ENCODE measurements at regions not wholly inside any gene's neighbourhood (a gene's known extent, or its start where the extent isn't known, plus 50 kb on each side); places are given as distances from the start of the nearest gene placed in this dataset.

DNA sequence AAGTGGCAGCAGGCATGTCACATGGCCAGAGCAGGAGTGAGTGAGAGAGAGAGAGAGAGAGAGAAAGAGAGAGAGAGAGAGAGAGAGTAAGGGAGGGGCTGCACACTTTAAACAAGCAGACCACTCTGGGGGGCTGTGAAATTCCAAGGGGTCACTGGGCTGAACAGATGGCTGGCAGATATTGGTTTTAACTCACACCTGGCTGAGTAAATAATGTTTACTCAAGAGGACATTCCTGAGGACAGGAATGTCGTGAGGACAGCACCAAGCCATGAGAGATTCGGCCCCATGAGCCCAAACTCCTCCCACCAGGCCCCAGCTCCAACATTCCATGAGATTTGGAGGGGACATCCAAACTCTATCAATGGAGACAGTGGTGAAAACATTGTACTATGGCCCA, 269.7 kb downstream of the CBLN1 start:
- H3K9me3 ChIP-seq (ENCODE audit: control insufficient read depth, insufficient read depth, low read depth, low read length): no peaks in the 10 kb centered on the region
- H3K79me2 ChIP-seq (ENCODE audit: control insufficient read depth, insufficient read depth, low read length): no peaks in the 10 kb centered on the region
- no peaks in the 10 kb centered on the region for H3K27me3 ChIP-seq (ENCODE audit: control insufficient read depth, insufficient read depth, low read length)
- no peak overlapping the region for H2AFZ ChIP-seq (ENCODE audit: low read length)
- H3K4me2 ChIP-seq (ENCODE audit: extremely low read depth, insufficient read depth, low read length): no peak overlapping the region
- DNase-seq (ENCODE audit: low read depth in 2 of 2): no peak
- H3K9ac ChIP-seq (ENCODE audit: insufficient read depth, low read length): no peak overlapping the region
- H3K27ac ChIP-seq (ENCODE audit: insufficient read depth, low read length): no peak overlapping the region
- H4K20me1 ChIP-seq (ENCODE audit: control insufficient read depth, extremely low read depth, insufficient read depth, low read length): no peaks in the 10 kb centered on the region
- no peaks in the 10 kb centered on the region for H3K36me3 ChIP-seq (ENCODE audit: control insufficient read depth, insufficient read depth, low read length)
- H3K4me1 ChIP-seq (ENCODE audit: control insufficient read depth, extremely low read depth, insufficient read depth, low read length): no peaks in the 10 kb centered on the region
- H3K4me3 ChIP-seq (replicated peaks in 1 of 4; ENCODE audit: control extremely low read depth in 1 of 4, insufficient read depth in 1 of 4, low read depth in 3 of 4, low read length in 4 of 4): no peak overlapping the region
- no peak for TF ChIP-seq EZH2 (IDR thresholded peaks at IDR 0.05; ENCODE audit: low read length, missing control alignments)
- TF ChIP-seq, protein P1, sequence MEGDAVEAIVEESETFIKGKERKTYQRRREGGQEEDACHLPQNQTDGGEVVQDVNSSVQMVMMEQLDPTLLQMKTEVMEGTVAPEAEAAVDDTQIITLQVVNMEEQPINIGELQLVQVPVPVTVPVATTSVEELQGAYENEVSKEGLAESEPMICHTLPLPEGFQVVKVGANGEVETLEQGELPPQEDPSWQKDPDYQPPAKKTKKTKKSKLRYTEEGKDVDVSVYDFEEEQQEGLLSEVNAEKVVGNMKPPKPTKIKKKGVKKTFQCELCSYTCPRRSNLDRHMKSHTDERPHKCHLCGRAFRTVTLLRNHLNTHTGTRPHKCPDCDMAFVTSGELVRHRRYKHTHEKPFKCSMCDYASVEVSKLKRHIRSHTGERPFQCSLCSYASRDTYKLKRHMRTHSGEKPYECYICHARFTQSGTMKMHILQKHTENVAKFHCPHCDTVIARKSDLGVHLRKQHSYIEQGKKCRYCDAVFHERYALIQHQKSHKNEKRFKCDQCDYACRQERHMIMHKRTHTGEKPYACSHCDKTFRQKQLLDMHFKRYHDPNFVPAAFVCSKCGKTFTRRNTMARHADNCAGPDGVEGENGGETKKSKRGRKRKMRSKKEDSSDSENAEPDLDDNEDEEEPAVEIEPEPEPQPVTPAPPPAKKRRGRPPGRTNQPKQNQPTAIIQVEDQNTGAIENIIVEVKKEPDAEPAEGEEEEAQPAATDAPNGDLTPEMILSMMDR (conservative IDR thresholded peaks at IDR 0.05 in 1 of 2, IDR thresholded peaks at IDR 0.05 in 1 of 2; ENCODE audit: low read depth in 1 of 2, low read length in 2 of 2): no peak

DNA sequence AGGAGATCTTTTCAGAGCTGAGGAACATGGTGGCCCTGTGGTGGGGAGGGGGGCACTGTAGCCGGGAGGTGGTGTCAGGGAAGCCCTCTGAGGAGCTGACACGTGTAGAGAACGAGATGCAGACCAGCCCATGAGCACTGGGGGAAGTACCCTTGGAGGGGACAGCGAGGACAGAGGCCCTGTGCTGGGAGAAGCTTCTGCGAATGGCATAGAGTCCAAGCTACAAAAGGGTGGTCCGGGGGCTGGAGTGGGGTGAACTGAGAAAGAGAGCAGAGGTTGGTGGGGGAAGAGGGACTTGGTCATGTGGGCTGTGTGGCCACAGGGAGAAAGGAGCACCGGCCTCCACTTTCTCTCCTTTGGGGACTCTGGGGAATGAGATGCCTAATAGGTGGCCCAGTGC, 270.8 kb downstream of the CBLN1 start:
- Histone ChIP-seq H3K27me3 (ENCODE audit: control insufficient read depth, insufficient read depth, low read length) (no peaks in the 10 kb centered on the region), H3K4me1 (ENCODE audit: control insufficient read depth, extremely low read depth, insufficient read depth, low read length) (no peaks in the 10 kb centered on the region), H3K36me3 (ENCODE audit: control insufficient read depth, insufficient read depth, low read length) (no peaks in the 10 kb centered on the region), H2AFZ (ENCODE audit: low read length) (no peak overlapping the region), H3K9ac (ENCODE audit: insufficient read depth, low read length) (no peak overlapping the region), H3K4me3 (replicated peaks in 1 of 4; ENCODE audit: control extremely low read depth in 1 of 4, insufficient read depth in 1 of 4, low read depth in 3 of 4, low read length in 4 of 4) (no peak overlapping the region), H4K20me1 (ENCODE audit: control insufficient read depth, extremely low read depth, insufficient read depth, low read length) (no peaks in the 10 kb centered on the region), H3K27ac (ENCODE audit: insufficient read depth, low read length) (no peak overlapping the region), H3K79me2 (ENCODE audit: control insufficient read depth, insufficient read depth, low read length) (no peaks in the 10 kb centered on the region), H3K9me3 (ENCODE audit: control insufficient read depth, insufficient read depth, low read depth, low read length) (no peaks in the 10 kb centered on the region), H3K4me2 (ENCODE audit: extremely low read depth, insufficient read depth, low read length) (no peak overlapping the region)
- no peak for DNase-seq (ENCODE audit: low read depth in 2 of 2)
- TF ChIP-seq EZH2 (IDR thresholded peaks at IDR 0.05; ENCODE audit: low read length, missing control alignments): no peak
- TF ChIP-seq, protein P1 (conservative IDR thresholded peaks at IDR 0.05 in 1 of 2, IDR thresholded peaks at IDR 0.05 in 1 of 2; ENCODE audit: low read depth in 1 of 2, low read length in 2 of 2): no peak

DNA sequence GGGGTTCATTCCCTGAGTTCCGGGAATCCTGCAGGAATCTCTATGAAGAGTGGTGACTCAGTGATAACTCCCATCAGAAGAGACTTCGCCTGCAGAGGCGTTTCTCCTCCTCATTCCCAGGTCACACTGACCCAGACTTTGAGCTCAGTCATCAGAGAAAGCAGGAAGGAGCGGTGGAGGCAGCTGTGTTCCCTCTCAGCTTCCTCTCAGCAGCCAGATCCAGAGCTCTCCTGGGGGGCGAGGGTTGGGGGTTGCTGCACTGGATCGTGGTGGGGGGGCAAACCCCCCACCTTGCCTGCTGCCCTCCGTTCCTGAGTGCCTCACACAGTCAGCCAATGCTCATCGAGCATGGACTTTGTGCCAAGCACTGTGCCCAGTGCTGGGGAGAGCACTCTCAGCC, 271.2 kb downstream of the CBLN1 start:
- Histone ChIP-seq H3K79me2 (ENCODE audit: control insufficient read depth, insufficient read depth, low read length) (no peaks in the 10 kb centered on the region), H3K27me3 (ENCODE audit: control insufficient read depth, insufficient read depth, low read length) (no peaks in the 10 kb centered on the region), H3K9me3 (ENCODE audit: control insufficient read depth, insufficient read depth, low read depth, low read length) (no peaks in the 10 kb centered on the region), H3K4me1 (ENCODE audit: control insufficient read depth, extremely low read depth, insufficient read depth, low read length) (no peaks in the 10 kb centered on the region), H3K36me3 (ENCODE audit: control insufficient read depth, insufficient read depth, low read length) (no peaks in the 10 kb centered on the region), H2AFZ (ENCODE audit: low read length) (no peak overlapping the region), H3K27ac (ENCODE audit: insufficient read depth, low read length) (no peak overlapping the region), H3K9ac (ENCODE audit: insufficient read depth, low read length) (no peak overlapping the region), H3K4me3 (replicated peaks in 1 of 4; ENCODE audit: control extremely low read depth in 1 of 4, insufficient read depth in 1 of 4, low read depth in 3 of 4, low read length in 4 of 4) (no peak overlapping the region), H3K4me2 (ENCODE audit: extremely low read depth, insufficient read depth, low read length) (no peak overlapping the region), H4K20me1 (ENCODE audit: control insufficient read depth, extremely low read depth, insufficient read depth, low read length) (no peaks in the 10 kb centered on the region)
- peak in 1 of 2 donors; percentile 15 for DNase-seq (ENCODE audit: low read depth in 2 of 2)
- TF ChIP-seq, protein P1 (conservative IDR thresholded peaks at IDR 0.05 in 1 of 2, IDR thresholded peaks at IDR 0.05 in 1 of 2; ENCODE audit: low read depth in 1 of 2, low read length in 2 of 2): no peak
- TF ChIP-seq EZH2 (IDR thresholded peaks at IDR 0.05; ENCODE audit: low read length, missing control alignments): no peak

Data from fibroblast of lung (primary cell).